GM12892 (cell line): ENCODE measurements at regions not wholly inside any gene's neighbourhood (a gene's known extent, or its start where the extent isn't known, plus 50 kb on each side); places are given as distances from the start of the nearest gene placed in this dataset.

Experiments
- POLR2AphosphoS5 ChIP-seq: IDR thresholded peaks from 2 replicates; pipeline ENCODE4 v1.6.1; 2011; ENCODE audit warnings: low read depth, low read length, control low read depth
- TAF1 ChIP-seq: IDR thresholded peaks from 2 replicates; pipeline ENCODE4 v1.6.1; 2011; ENCODE audit warnings: low read depth, mild to moderate bottlenecking, control low read depth, low read length, borderline replicate concordance

DNA sequence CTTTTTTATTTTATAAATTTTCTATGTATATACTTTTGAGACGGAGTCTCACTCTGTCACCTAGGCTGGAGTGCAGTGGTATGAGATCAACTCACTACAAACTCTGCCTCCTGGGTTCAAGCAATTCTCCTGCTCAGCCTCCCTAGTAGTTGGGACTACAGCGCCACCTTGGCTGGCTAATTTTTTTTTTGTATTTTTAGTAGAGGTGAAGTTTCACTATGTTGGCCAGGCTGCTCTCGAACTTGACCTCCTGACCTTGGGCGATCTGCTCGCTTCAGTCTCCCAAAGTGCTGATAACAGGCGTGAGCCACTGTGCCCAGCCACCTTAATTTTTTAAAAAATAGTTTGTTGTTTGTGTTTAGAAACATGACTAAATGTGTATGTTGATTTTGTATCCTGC lies 76.6 kb downstream of the FBXO4 start:
- TF ChIP-seq TAF1 (no peak), POLR2AphosphoS5 (no peak)
